ENCODE measurements at regions not wholly inside any gene's neighbourhood (a gene's known extent, or its start where the extent isn't known, plus 50 kb on each side); places are given as distances from the start of the nearest gene placed in this dataset.
A peak's percentile ranks its signal among the peaks of the same experiment; 100 is the strongest.
"Not testable (repeated sequence)": the region's sequence is repeated elsewhere in the genome, so short reads cannot be mapped to it uniquely, and the experiment has no call there.

- H3K27ac ChIP-seq = no peak overlapping the region
- no peak for DNase-seq (ENCODE audit: low read depth, low spot score)
Observed at GRCh38 chr3:125695688-125696087, 100.4 kb upstream of the OSBPL11 start.

- H3K27ac ChIP-seq; DNase-seq (ENCODE audit: low read depth, low spot score): not testable (repeated sequence)
Observed at GRCh38 chr3:125697126-125697525, 101.8 kb upstream of the OSBPL11 start.

GRCh38 chr3:125697979-125698640, 102.8 kb upstream of the OSBPL11 start:
- H3K27ac ChIP-seq = not testable (repeated sequence)
- DNase-seq (ENCODE audit: low read depth, low spot score) = peak; percentile 24

DNA sequence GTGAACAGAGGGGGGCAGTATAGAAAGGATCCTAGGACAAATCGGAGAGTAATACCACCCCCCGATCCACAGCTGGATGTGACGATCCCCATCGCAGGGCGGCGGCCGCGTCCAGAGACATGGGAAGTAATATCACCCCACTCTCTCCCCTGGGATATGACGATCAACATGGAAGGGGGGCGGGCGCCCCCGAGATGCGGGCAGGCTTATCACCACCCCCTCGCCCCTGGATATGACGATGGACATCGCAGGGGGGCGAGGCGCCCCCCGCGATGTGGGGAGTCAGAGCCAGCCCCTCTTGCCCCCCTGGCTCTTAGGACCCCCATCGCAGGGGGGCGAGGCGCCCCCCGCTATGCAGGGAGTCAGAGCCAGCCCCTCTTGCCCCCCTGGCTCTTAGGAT, 120.4 kb upstream of the OSBPL11 start:
- H3K27ac ChIP-seq = no peak overlapping the region
- no peak for DNase-seq (ENCODE audit: low read depth, low spot score)

- DNase-seq (ENCODE audit: low read depth, low spot score); H3K27ac ChIP-seq: not testable (repeated sequence)
Observed at GRCh38 chr3:125732151-125732550, 136.9 kb upstream of the OSBPL11 start.

- DNase-seq (ENCODE audit: low read depth, low spot score) = not testable (repeated sequence)
Observed at GRCh38 chr3:125741991-125742718, 146.9 kb upstream of the OSBPL11 start.

GRCh38 chr3:125742845-125743244, 147.5 kb upstream of the OSBPL11 start:
- peak; percentile 14 for DNase-seq (ENCODE audit: low read depth, low spot score)
- H3K27ac ChIP-seq = not testable (repeated sequence)

More at GRCh38 chr3:125741991-125742718, 146.9 kb upstream of the OSBPL11 start:
- H3K27ac ChIP-seq = not testable (repeated sequence)

DNA sequence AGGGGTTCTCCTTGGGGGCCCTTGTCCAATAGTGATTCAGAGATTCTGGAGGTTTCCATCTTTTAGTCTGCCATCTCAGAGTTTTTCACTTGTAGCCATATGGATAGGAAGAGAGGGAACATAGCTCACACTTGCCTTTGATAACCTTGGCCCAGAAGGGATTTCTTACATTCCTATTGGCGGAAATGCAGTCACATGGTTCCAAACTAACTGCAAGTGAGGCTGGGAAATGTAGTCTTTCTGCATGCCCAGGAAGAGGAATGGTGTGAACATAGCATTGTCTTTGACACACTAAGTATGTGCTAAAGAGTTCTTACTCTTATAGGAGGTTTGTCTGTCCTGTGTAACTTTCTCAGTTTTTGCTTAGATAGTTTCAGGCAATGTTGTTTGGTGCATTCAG, 161.8 kb upstream of the OSBPL11 start:
- DNase-seq (ENCODE audit: low read depth, low spot score); H3K27ac ChIP-seq: not testable (repeated sequence)

GRCh38 chr3:125758641-125759130, 163.4 kb upstream of the OSBPL11 start:
- not testable (repeated sequence) for H3K27ac ChIP-seq; DNase-seq (ENCODE audit: low read depth, low spot score)

GRCh38 chr3:125762601-125763000, 167.3 kb upstream of the OSBPL11 start:
- DNase-seq (ENCODE audit: low read depth, low spot score); H3K27ac ChIP-seq: not testable (repeated sequence)

DNA sequence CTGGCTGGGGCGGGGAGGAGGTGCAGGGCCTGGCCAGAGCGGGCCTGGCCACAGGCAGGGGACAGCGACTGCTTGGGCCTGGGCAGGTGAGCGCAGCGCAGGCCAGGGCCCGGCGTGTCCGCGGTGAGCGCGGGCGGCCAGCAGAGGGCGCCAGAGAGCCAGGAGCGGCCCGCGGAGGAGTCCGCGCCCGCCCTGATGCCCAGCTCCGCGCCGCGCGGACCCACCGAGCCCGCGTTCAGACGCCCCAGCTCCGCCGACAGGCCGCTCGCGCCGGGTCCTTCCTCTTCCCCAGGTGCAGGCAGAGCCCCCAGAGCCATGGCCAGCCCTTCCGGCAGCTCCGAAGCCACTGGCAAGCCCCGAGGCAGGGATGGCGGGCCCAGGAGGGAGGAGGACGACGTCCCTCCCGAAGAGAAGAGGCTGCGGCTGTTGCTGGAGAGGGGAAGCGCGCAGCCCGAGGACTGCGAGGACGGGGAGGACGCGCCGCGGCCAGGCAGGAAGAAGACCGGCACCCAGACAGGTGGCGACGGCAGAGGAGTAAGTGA, 171.1 kb upstream of the OSBPL11 start:
- not testable (repeated sequence) for H3K27ac ChIP-seq; DNase-seq (ENCODE audit: low read depth, low spot score)

DNA sequence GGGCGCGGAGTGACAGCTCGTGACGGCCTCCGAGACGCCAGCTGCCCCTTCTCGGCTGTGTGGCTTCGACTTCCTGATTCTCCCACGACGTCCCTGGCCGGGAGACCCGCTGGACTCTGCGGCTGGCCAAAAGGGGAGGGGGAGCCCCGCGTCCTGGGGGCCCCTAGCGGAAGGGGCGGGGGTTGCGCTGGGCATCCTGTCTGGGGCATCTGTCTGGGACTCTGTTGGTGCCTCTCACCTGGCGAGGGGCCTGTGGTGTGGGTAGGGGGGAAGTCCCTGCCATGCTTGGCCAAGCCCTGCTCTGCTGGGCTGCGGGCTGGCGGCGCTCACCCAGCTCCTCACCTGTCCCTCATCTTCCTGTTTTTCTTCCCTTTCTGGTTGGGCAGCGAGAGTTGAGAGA, 171.6 kb upstream of the OSBPL11 start:
- not testable (repeated sequence) for H3K27ac ChIP-seq; DNase-seq (ENCODE audit: low read depth, low spot score)

DNA sequence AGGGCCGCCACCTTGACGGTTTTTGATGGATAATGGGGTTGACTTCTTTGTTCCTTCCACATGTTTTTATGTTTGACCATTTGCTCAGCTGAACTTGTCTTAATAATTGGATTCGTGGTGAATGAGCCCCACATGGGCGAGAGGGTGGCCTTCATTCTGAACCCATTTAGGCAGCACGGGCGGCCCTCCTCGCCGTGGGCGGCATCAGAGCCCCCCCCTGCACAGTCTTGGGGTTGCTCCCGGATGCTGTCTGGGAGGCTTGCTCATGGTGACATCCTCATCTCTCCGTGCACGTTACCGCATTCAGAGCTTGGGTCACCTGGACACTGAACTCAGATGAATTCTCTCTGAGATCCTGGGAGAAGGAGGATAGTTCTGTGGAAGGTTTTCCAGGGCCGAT, 172.3 kb upstream of the OSBPL11 start:
- no peak for DNase-seq (ENCODE audit: low read depth, low spot score)

DNA sequence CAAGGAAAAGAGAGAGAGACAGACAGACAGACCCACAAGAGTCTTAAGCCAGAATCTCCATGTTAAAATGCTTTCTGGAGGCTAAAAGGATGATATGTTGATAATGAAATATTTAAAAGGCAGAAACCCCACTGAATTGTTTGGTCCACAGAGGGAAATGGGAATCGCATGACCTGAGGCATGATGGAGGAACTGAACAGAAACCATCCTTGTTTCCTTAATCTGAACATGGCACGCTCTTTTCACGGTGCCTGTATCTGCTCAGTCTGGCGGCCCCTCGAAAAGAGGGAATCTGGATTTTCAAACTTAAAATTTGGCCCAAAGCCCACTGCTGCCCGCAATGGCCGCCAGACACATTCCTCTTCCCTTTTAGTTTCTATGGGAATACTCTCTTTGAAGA, 173.5 kb upstream of the OSBPL11 start:
- DNase-seq (ENCODE audit: low read depth, low spot score); H3K27ac ChIP-seq: not testable (repeated sequence)

More for the DNA sequence above, 172.3 kb upstream of the OSBPL11 start:
- no peak overlapping the region for H3K27ac ChIP-seq

GRCh38 chr3:125771506-125771905, 176.2 kb upstream of the OSBPL11 start:
- DNase-seq (ENCODE audit: low read depth, low spot score); H3K27ac ChIP-seq: not testable (repeated sequence)

- not testable (repeated sequence) for DNase-seq (ENCODE audit: low read depth, low spot score); H3K27ac ChIP-seq
Observed at GRCh38 chr3:125774433-125775034, 179.2 kb upstream of the OSBPL11 start.

DNA sequence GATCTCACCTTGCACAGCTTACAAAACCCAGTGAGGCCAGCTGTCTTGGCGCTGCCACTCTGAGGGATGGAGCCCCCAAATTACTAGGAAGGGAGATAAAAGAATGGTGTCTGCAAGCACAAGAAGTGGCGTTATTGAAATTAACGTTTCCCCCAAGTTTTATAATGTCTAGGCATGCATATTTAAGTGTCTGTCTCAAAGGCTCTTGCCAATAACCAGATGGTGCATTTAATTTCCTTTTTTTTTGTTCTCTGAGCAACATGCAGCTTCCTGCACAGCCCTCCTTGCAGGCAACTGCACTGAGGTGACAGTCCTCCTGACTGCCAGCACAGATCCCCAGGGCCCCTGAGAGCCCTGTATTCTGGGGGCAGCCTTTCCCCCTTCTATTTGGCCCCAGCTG, 179.8 kb upstream of the OSBPL11 start:
- H3K27ac ChIP-seq; DNase-seq (ENCODE audit: low read depth, low spot score): not testable (repeated sequence)

- not testable (repeated sequence) for H3K27ac ChIP-seq
Observed at GRCh38 chr3:125775606-125776294, 180.5 kb upstream of the OSBPL11 start.

GRCh38 chr3:125779276-125779675, 184.0 kb upstream of the OSBPL11 start:
- DNase-seq (ENCODE audit: low read depth, low spot score); H3K27ac ChIP-seq: not testable (repeated sequence)

More at GRCh38 chr3:125775606-125776294, 180.5 kb upstream of the OSBPL11 start:
- not testable (repeated sequence) for DNase-seq (ENCODE audit: low read depth, low spot score)

- DNase-seq (ENCODE audit: low read depth, low spot score); H3K27ac ChIP-seq: not testable (repeated sequence)
Observed at GRCh38 chr3:125779918-125780317, 184.6 kb upstream of the OSBPL11 start.

Measured in epithelial cell of prostate (primary cell).